ENCODE measurements at regions not wholly inside any gene's neighbourhood (a gene's known extent, or its start where the extent isn't known, plus 50 kb on each side); places are given as distances from the start of the nearest gene placed in this dataset.

GRCh38 chr4:1475277-1476139 lies 69.3 kb upstream of the NKX1-1 start:
- FAIRE-seq: no peak
- Histone ChIP-seq H3K4me1 (ENCODE audit: control insufficient read depth, extremely low read depth, insufficient read depth, low read length) (no peaks in the 10 kb centered on the region), H3K9me1 (replicated peaks; ENCODE audit: control insufficient read depth, extremely low read depth, insufficient read depth, low read length) (no peaks in the 10 kb centered on the region), H3K27me3 (ENCODE audit: control insufficient read depth in 2 of 2, insufficient read depth in 2 of 2, low read length in 2 of 2) (peaks cover 0 to 4% of the 10 kb centered on the region in 2 experiments), H3K9me3 (replicated peaks; ENCODE audit: control insufficient read depth, insufficient read depth, low read length) (no peaks in the 10 kb centered on the region), H3K4me3 (replicated peaks in 1 of 3; ENCODE audit: insufficient read depth in 1 of 3, low read depth in 1 of 3, low read length in 3 of 3) (no peak overlapping the region), H3K9ac (replicated peaks; ENCODE audit: extremely low read depth, insufficient read depth, low read length) (no peak overlapping the region), H4K20me1 (replicated peaks; ENCODE audit: control insufficient read depth, extremely low read depth, insufficient read depth, low read length) (no peaks in the 10 kb centered on the region), H3K79me2 (ENCODE audit: control insufficient read depth, insufficient read depth, low read length) (no peaks in the 10 kb centered on the region), H3K4me2 (ENCODE audit: insufficient read depth, low read length) (no peak overlapping the region), H3K27ac (ENCODE audit: insufficient read depth, low read depth, low read length) (no peak overlapping the region), H2AFZ (ENCODE audit: low read depth, low read length) (no peak overlapping the region), H3K36me3 (ENCODE audit: control insufficient read depth in 2 of 2, extremely low read depth in 1 of 2, insufficient read depth in 2 of 2, low read length in 2 of 2) (no peaks in the 10 kb centered on the region)
- TF ChIP-seq, protein P1, sequence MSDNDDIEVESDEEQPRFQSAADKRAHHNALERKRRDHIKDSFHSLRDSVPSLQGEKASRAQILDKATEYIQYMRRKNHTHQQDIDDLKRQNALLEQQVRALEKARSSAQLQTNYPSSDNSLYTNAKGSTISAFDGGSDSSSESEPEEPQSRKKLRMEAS (IDR thresholded peaks at IDR 0.05; ENCODE audit: insufficient read depth, insufficient read length): no peak
- no peak for TF ChIP-seq FOS (IDR thresholded peaks at IDR 0.05; ENCODE audit: borderline replicate concordance, insufficient read depth, low read length)
- TF ChIP-seq, protein P2, sequence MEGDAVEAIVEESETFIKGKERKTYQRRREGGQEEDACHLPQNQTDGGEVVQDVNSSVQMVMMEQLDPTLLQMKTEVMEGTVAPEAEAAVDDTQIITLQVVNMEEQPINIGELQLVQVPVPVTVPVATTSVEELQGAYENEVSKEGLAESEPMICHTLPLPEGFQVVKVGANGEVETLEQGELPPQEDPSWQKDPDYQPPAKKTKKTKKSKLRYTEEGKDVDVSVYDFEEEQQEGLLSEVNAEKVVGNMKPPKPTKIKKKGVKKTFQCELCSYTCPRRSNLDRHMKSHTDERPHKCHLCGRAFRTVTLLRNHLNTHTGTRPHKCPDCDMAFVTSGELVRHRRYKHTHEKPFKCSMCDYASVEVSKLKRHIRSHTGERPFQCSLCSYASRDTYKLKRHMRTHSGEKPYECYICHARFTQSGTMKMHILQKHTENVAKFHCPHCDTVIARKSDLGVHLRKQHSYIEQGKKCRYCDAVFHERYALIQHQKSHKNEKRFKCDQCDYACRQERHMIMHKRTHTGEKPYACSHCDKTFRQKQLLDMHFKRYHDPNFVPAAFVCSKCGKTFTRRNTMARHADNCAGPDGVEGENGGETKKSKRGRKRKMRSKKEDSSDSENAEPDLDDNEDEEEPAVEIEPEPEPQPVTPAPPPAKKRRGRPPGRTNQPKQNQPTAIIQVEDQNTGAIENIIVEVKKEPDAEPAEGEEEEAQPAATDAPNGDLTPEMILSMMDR (IDR thresholded peaks at IDR 0.05; ENCODE audit: extremely low read depth in 1 of 2, insufficient read depth in 1 of 2, low read depth in 1 of 2, low read length in 2 of 2): no peak
- no peak for TF ChIP-seq POLR2AphosphoS5 (IDR thresholded peaks at IDR 0.05; ENCODE audit: insufficient read depth, low read depth, low read length)
- no peak for TF ChIP-seq EZH2 (IDR thresholded peaks at IDR 0.05; ENCODE audit: borderline replicate concordance, low read depth, low read length, severe bottlenecking)
- no peak for TF ChIP-seq POLR2A (IDR thresholded peaks at IDR 0.05; ENCODE audit: low read depth, low read length)
- TF ChIP-seq JUN (IDR thresholded peaks at IDR 0.05; ENCODE audit: borderline replicate concordance, insufficient read depth, insufficient read length, low read depth): no peak
- TF ChIP-seq MYC (IDR thresholded peaks at IDR 0.05; ENCODE audit: low read depth, low read length): no peak
- TF ChIP-seq GATA2 (IDR thresholded peaks at IDR 0.05; ENCODE audit: insufficient read depth, insufficient read length, low read depth, low read length): no peak
- no TSS peak for BruUV-seq (replicated peaks)
- no peak for DNase-seq (ENCODE audit: low read depth, low spot score)
- intact Hi-C loops (cut with micrococcal nuclease) (no loop called here), dilution Hi-C loops (cut with MboI; ENCODE audit: extremely low pct_ligation_motif_present, low sequenced_read_pairs) (no loop called here)
- ChIA-PET CTCF (no interaction called here), POLR2A (no interaction called here)

Measured in endothelial cell of umbilical vein (primary cell).